OCI-LY7 (cell line): ENCODE measurements at regions not wholly inside any gene's neighbourhood (a gene's known extent, or its start where the extent isn't known, plus 50 kb on each side); places are given as distances from the start of the nearest gene placed in this dataset.

ENCODE experiments used
- BruUV-seq: library from RNA; stranded (reverse); fragments of 400-500 nt; replicated peaks from 2 replicates; lab custom pipeline; 2021; lab: Mats Ljungman, UMichigan
- CTCF ChIA-PET: fragments of 300-600 bp; sonication (Branson Sonifier 250); formaldehyde crosslinking; loops from one replicate; lab custom pipeline; 2022; ENCODE audit warnings: antibody characterized with exemption; ENCODE audit not compliant: unreplicated experiment; lab: Charles Lee
- POLR2A ChIA-PET: fragments of 300-600 bp; sonication (Branson Sonifier 250); formaldehyde crosslinking; loops from one replicate; lab custom pipeline; 2022; ENCODE audit warnings: antibody characterized with exemption; lab: Charles Lee
- DNase-seq: peaks from one replicate; pipeline ENCODE4 v3.0.0-alpha.2; 2015; ENCODE audit warnings: low spot score
- H2AFZ ChIP-seq: fragments of 200-600 bp; sonication (generic), shearing (Covaris generic); 2 replicates; pipeline ENCODE4 v1.6.1; 2014; ENCODE audit warnings: mild to moderate bottlenecking, antibody characterized with exemption, low read length, moderate library complexity
- H3K27ac ChIP-seq: fragments of 200-600 bp; sonication (generic); 2 replicates; pipeline ENCODE4 v1.5.1; 2014; ENCODE audit warnings: mixed run types, low read depth, mild to moderate bottlenecking, moderate library complexity, low read length, inconsistent platforms; ENCODE audit not compliant: poor library complexity, severe bottlenecking
- H3K36me3 ChIP-seq: fragments of 200-600 bp; sonication (generic); 2 replicates; pipeline ENCODE4 v1.6.1; 2014; ENCODE audit warnings: mild to moderate bottlenecking, antibody characterized with exemption, low read length, moderate library complexity, mixed read lengths; ENCODE audit not compliant: insufficient read depth
- H3K4me1 ChIP-seq: fragments of 200-600 bp; sonication (generic); 2 replicates; pipeline ENCODE4 v1.5.1; 2014; ENCODE audit warnings: mild to moderate bottlenecking, low read length; ENCODE audit not compliant: insufficient read depth, poor library complexity, severe bottlenecking
- H3K4me2 ChIP-seq: fragments of 200-600 bp; sonication (generic); 2 replicates; pipeline ENCODE4 v1.6.1; 2014; ENCODE audit warnings: mild to moderate bottlenecking, low read length
- H3K4me3 ChIP-seq: fragments of 200-600 bp; sonication (generic); 2 replicates; pipeline ENCODE4 v1.5.1; 2014; ENCODE audit warnings: mild to moderate bottlenecking, low read depth, low read length; ENCODE audit not compliant: poor library complexity, severe bottlenecking
- H3K79me2 ChIP-seq: fragments of 200-600 bp; sonication (generic); 2 replicates; pipeline ENCODE4 v1.6.1; 2016; ENCODE audit warnings: low read depth, mild to moderate bottlenecking, low read length, moderate library complexity, mixed read lengths; ENCODE audit not compliant: insufficient read depth
- H3K9me2 ChIP-seq: fragments of 200-600 bp; sonication (generic); 2 replicates; pipeline ENCODE4 v1.6.1; 2016; ENCODE audit warnings: mild to moderate bottlenecking, low read length, mixed read lengths; ENCODE audit not compliant: insufficient read depth
- H3K9me3 ChIP-seq: fragments of 200-600 bp; sonication (generic); 2 replicates; pipeline ENCODE4 v1.6.1; 2014; ENCODE audit warnings: mild to moderate bottlenecking, mixed run types, low read length, mixed read lengths
- H4K20me1 ChIP-seq: fragments of 200-600 bp; sonication (generic); 2 replicates; pipeline ENCODE4 v1.6.1; 2014; ENCODE audit warnings: mild to moderate bottlenecking, antibody characterized with exemption, low read length, moderate library complexity, mixed read lengths; ENCODE audit not compliant: insufficient read depth
- EZH2phosphoT487 ChIP-seq: fragments of 200-600 bp; sonication (generic); IDR thresholded peaks from 2 replicates; pipeline ENCODE4 v1.6.1; 2018; ENCODE audit warnings: low read depth, borderline replicate concordance, mild to moderate bottlenecking, mixed run types, antibody characterized with exemption, low read length, moderate library complexity, mixed read lengths
- intact Hi-C: fragments of 100-400 bp; cut with micrococcal nuclease; formaldehyde crosslinking; loops from one replicate; pipeline ENCODE4 v1.10.0; 2022; ENCODE audit not compliant: unreplicated experiment
- TF ChIP-seq, protein P1 (sequence below): fragments of 200-600 bp; sonication (generic); conservative IDR thresholded peaks from 2 replicates; pipeline ENCODE4 v1.5.1; 2014; ENCODE audit warnings: mild to moderate bottlenecking, antibody characterized with exemption, low read length, moderate library complexity, mixed read lengths

- H3K4me1 ChIP-seq, result no peaks in the 10 kb centered on the region
- no peaks in the 10 kb centered on the region for H3K36me3 ChIP-seq
- no peaks in the 10 kb centered on the region for H3K9me2 ChIP-seq
- no TSS peak for BruUV-seq
- no peaks in the 10 kb centered on the region for H3K79me2 ChIP-seq
- H4K20me1 ChIP-seq, result no peaks in the 10 kb centered on the region
- H2AFZ ChIP-seq, result no peak overlapping the region
- no peak overlapping the region for H3K4me2 ChIP-seq
- H3K4me3 ChIP-seq, result no peak overlapping the region
- no peaks in the 10 kb centered on the region for H3K9me3 ChIP-seq
- ChIA-PET CTCF (no interaction called here), POLR2A (interaction anchor here (1.2 kb wide), 1 partner anchor 14 kb away, joined by 3 read pairs; no protein-coding TSS in a partner anchor)
- intact Hi-C loops, result no loop called here
- no peak for TF ChIP-seq EZH2phosphoT487
- TF ChIP-seq, protein P1, sequence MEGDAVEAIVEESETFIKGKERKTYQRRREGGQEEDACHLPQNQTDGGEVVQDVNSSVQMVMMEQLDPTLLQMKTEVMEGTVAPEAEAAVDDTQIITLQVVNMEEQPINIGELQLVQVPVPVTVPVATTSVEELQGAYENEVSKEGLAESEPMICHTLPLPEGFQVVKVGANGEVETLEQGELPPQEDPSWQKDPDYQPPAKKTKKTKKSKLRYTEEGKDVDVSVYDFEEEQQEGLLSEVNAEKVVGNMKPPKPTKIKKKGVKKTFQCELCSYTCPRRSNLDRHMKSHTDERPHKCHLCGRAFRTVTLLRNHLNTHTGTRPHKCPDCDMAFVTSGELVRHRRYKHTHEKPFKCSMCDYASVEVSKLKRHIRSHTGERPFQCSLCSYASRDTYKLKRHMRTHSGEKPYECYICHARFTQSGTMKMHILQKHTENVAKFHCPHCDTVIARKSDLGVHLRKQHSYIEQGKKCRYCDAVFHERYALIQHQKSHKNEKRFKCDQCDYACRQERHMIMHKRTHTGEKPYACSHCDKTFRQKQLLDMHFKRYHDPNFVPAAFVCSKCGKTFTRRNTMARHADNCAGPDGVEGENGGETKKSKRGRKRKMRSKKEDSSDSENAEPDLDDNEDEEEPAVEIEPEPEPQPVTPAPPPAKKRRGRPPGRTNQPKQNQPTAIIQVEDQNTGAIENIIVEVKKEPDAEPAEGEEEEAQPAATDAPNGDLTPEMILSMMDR, result no peak
- no peak for DNase-seq
- no peak overlapping the region for H3K27ac ChIP-seq
Measured at GRCh38 chr15:35973029-35973428, 427.1 kb upstream of the DPH6 start.

DNA sequence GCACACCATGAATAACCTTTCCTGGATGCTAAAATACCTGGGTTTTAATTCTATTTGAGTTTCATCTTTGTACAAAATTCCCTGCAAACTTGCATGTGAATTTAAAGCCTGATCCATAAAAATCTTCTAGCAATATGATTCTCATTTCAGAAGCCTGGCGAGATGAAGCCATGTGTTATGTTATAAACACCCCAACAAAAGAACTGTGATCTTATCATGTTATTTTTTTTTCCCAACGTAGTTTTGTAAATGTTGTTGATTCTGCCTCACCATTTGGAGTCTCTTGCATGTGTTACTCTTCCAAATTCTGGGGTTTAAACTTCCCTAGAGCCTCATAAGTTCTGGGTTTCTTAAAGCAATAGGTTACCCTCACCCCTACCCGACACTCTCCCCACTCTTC lies 428.1 kb upstream of the DPH6 start:
- Histone ChIP-seq H3K36me3 (no peaks in the 10 kb centered on the region), H3K9me2 (no peaks in the 10 kb centered on the region), H3K27ac (no peak overlapping the region), H3K9me3 (no peaks in the 10 kb centered on the region), H3K4me1 (no peaks in the 10 kb centered on the region), H3K4me3 (no peak overlapping the region), H2AFZ (no peak overlapping the region), H3K4me2 (no peak overlapping the region), H4K20me1 (no peaks in the 10 kb centered on the region), H3K79me2 (no peaks in the 10 kb centered on the region)
- CTCF ChIA-PET, result no interaction called here
- intact Hi-C loops, result no loop called here
- BruUV-seq, result no TSS peak
- POLR2A ChIA-PET, result interaction anchor here (0.7 kb wide), 1 partner anchor 11 kb away, joined by 3 read pairs; no protein-coding TSS in a partner anchor
- no peak for TF ChIP-seq EZH2phosphoT487
- TF ChIP-seq, protein P1, result no peak
- no peak for DNase-seq

- H3K79me2 ChIP-seq, result no peaks in the 10 kb centered on the region
- intact Hi-C loops, result no loop called here
- no peaks in the 10 kb centered on the region for H4K20me1 ChIP-seq
- no peaks in the 10 kb centered on the region for H3K9me3 ChIP-seq
- no peak overlapping the region for H2AFZ ChIP-seq
- BruUV-seq, result no TSS peak
- no peaks in the 10 kb centered on the region for H3K36me3 ChIP-seq
- TF ChIP-seq EZH2phosphoT487, result no peak
- TF ChIP-seq, protein P1, result no peak
- H3K4me1 ChIP-seq, result no peaks in the 10 kb centered on the region
- DNase-seq, result no peak
- no peak overlapping the region for H3K4me2 ChIP-seq
- ChIA-PET POLR2A (no interaction called here), CTCF (no interaction called here)
- H3K27ac ChIP-seq, result no peak overlapping the region
- no peaks in the 10 kb centered on the region for H3K9me2 ChIP-seq
- H3K4me3 ChIP-seq, result no peak overlapping the region
Measured at GRCh38 chr15:35975941-35976340, 430.0 kb upstream of the DPH6 start.
